HG03432 (cell line): ENCODE measurements at regions not wholly inside any gene's neighbourhood (a gene's known extent, or its start where the extent isn't known, plus 50 kb on each side); places are given as distances from the start of the nearest gene placed in this dataset.
"Not testable (repeated sequence)": the region's sequence is repeated elsewhere in the genome, so short reads cannot be mapped to it uniquely, and the experiment has no call there.

Experiments used
- ATAC-seq: cut with Tn5 transposase; IDR thresholded peaks from one replicate; pipeline ENCODE4 v1.9.1; 2021; ENCODE audit warnings: mild to moderate bottlenecking, moderate library complexity; ENCODE audit not compliant: unreplicated experiment

DNA sequence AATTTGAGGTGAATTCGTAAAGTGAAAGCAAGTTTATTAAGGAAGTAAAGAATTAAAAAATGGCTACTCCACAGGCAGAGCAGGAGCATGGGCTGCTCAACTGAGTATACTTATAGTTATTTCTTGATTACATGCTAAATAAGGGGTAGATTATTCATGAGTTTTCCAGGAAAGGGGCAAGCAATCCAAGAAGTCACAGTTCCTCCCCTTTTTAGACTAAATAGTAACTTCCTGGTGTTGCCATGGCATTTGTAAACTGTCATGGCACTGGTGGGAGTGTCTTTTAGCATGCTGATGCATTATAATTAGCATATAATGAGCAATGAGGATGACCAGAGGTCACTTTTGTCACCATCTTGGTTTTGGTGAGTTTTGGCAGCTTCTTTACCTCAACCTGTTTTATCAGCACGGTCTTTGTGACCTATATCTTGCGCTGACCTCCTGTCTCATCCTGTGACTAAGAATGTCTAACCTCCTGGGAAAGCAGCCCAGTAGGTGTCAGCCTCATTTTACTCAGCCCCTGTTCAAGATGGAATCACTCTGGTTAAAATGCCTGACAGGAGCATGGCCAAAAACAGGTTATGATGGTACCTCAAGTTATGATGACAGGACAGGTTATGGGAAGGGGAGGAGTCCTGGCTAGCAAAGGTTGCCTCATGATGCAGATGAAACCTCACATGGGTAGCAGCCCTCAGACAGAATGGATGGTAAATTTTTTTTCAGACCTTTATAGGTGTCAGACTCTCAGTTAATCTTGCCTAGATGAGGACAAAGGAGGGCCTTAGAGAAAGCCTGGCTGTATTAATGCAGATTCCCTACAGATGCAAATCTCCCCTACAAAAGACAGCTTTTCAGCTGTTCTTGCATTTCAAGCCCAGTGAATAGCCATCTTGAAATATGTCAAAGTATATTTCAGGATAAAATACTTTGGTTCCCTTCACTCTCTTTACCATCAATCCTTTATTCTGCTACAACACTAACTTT is 49.7 kb downstream of the SIPA1L2 start:
- no peak for ATAC-seq

GRCh38 chr1:232579466-232579865 is 50.5 kb downstream of the SIPA1L2 start:
- no peak for ATAC-seq

GRCh38 chr1:232578651-232579195 is 51.2 kb downstream of the SIPA1L2 start:
- ATAC-seq: peak; percentile 72

GRCh38 chr1:232577772-232578171 is 52.2 kb downstream of the SIPA1L2 start:
- ATAC-seq: no peak

DNA sequence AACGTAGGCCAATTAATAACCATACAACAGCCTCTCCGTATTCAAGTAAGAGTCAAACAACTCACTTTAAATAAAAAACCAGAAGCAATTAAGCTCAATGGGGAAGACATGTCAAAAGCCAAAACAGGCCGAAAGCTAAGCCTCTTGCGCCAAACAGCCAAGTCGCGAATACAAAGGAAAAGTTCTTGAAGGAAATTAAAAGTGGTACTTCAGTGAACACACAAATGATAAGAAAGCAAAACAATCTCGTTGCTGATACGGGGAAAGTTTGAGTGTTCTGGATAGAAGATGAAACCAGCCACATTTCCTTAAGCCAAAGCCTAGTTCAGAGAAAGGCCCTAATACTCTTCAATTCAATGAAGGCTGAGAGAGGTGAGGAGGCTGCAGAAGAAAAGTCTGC is 53.4 kb downstream of the SIPA1L2 start:
- no peak for ATAC-seq

DNA sequence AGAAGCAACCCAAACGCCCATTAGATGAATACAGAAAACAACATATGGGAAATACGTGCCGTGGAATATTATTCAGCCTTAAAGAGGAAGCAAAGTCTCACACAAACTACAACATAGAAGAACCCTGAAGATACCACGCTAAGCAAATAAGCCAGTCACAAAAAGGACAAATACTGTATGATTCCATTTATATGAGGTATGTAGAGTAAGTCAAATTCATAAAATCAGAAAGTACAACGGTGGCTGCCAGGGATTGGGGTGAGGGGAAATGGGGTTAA is 54.2 kb downstream of the SIPA1L2 start:
- ATAC-seq: no peak

DNA sequence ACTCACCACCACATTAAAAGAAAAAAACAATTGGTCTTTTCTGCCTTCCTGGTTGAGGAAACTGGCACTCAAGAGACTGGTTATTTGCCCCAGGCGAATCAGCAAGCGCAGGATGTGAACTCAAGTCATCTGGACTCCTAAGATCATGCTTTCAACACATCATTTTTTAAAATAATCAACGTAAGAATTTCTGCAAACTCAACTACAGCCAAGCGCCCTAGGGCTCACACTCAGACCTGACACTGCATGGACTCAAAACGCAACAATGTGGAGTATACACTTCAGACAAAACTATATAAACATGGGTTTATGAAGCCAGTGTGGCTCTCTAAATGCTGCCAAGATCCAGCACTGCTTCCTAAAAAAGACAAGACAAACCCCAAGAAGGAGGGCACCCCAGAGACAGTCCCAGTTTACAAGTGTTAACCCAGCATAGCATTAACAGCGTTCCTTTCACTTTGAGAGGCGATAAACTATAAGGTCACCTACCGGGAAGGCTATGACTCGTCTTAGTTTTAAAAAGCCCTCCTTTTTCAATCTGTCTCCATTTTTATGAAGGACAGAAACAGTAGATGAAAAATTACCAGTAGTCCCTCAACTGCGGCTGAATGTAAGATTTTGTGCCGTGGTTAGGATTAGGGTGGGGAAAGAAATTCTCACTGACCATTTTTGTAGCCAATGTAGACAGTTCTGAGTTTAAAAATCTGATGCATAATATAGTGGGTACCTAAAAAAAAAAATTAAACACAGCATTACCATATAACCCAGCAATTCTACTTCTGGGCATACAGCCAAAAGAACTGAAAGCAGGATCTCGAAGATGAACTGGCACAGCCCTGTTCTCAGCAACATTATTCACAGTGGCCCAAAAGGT is 54.8 kb downstream of the SIPA1L2 start:
- ATAC-seq: no peak

- ATAC-seq: no peak
Observed at GRCh38 chr1:232574077-232574476, 55.9 kb downstream of the SIPA1L2 start.

GRCh38 chr1:232571523-232571922 is 58.4 kb downstream of the SIPA1L2 start:
- no peak for ATAC-seq

- no peak for ATAC-seq
Observed at GRCh38 chr1:232570007-232570406, 59.9 kb downstream of the SIPA1L2 start.

- ATAC-seq: not testable (repeated sequence)
Observed at GRCh38 chr1:232569554-232569921, 60.4 kb downstream of the SIPA1L2 start.

GRCh38 chr1:232568906-232569553 is 60.9 kb downstream of the SIPA1L2 start:
- ATAC-seq: no peak

DNA sequence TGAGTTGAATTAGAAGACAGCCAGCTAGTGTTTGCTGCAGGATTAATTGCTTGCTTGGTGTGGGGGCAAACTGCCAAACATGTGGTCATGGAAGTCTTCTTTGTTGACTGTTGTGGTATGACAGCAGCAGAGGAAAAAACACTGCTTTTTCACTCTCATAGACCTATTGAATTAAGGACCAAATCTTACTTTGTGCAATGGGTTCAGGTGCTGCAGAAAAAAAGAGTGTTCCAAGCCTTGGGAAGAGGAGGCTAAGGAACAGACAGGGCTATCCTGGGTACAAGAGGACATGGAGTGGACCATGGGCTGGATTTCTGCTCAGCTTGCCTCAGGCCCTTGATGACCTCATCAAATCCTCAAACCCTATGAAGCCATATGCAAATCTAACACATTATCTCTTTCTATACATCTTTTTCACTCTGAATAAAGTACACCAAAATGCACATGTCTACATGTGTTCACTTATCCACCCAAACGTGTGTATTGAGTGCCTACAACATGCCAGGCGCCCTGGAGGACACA is 61.5 kb downstream of the SIPA1L2 start:
- ATAC-seq: no peak

GRCh38 chr1:232566093-232566492 is 63.8 kb downstream of the SIPA1L2 start:
- ATAC-seq: no peak

- no peak for ATAC-seq
Observed at GRCh38 chr1:232562855-232563510, 67.0 kb downstream of the SIPA1L2 start.

GRCh38 chr1:232561381-232561780 is 68.6 kb downstream of the SIPA1L2 start:
- ATAC-seq: no peak

- ATAC-seq: no peak
Observed at GRCh38 chr1:232560940-232561339, 69.0 kb downstream of the SIPA1L2 start.

DNA sequence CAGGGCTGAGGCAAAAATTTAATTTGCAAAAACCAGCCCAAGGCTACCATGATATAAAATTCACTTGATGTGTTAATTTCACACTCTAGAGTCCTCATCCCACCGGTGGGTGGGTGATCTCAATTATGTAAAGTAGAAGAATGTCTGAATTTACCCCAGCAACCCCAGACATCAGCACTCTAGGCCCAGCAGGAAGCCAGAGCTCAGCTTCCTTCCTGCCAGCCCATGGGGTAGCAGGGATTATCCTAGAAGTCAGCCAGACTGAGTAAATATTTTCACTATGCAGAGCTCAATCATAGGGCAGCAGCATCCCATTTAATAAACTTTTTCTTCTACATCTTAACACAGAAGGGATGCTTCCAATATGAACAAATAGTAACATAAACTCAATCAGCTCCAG is 71.0 kb downstream of the SIPA1L2 start:
- no peak for ATAC-seq

- no peak for ATAC-seq
Observed at GRCh38 chr1:232557502-232558191, 72.3 kb downstream of the SIPA1L2 start.

DNA sequence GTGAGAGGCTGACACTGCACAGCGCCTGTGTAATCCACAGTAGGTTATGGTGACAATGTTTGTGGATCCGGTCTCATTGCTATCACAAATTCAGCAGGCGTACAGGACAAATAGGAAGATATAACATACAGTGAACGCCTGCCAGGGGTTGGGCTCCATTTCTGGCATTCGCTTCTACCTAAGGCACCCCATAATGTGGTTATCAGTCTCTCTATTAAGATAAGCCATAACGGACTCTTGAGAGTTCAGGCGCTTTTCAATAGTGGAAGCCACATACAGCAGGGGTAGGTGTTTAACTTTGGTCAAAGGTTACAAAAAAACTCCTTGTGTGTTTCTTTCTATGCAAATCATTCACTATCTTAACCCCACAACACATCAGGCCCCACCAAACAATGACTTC is 72.8 kb downstream of the SIPA1L2 start:
- ATAC-seq: no peak
